ENCODE measurements at regions not wholly inside any gene's neighbourhood (a gene's known extent, or its start where the extent isn't known, plus 50 kb on each side); places are given as distances from the start of the nearest gene placed in this dataset.

DNA sequence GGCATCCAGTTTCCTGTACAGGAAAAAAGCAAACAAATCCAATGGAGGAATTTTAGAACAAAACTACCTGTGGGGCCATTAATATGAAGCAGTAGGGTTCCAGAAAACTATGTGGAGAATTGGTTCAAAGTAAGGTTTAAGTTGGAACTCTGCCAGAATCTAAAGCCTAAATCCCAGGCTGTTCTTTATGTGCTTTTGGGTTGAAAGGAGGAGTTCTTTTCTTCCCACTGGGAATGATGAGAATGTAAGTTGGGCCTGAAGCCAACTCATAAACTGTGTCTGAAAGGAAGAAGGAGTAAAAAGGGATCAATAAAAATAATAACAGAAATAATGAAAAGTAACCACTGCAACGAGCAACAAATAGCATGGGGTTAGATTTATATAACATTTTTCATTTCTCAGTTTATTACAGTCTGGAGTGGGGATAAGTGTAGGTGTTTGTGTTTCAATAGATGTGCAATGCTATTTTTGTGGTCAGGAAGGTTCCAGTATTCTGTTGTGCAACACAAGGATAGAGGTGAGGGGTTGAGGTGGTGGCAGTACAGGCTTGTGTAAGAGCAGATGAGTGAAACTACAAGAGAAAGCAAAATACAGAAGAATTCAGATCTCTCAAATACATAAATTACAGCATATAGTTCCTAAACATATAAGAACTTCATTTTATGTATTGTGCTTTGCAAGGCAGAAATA lies 373.6 kb downstream of the EMP1 start:
- Histone ChIP-seq H3K9me3 (ENCODE audit: control insufficient read depth, low read depth, low read length) (no peaks in the 10 kb centered on the region), H3K4me3 (ENCODE audit: low read length) (no peak overlapping the region), H3K27me3 (ENCODE audit: control insufficient read depth, insufficient read depth, low read length) (no peaks in the 10 kb centered on the region), H3K4me1 (ENCODE audit: control insufficient read depth, insufficient read depth, low read length) (no peaks in the 10 kb centered on the region), H3K36me3 (ENCODE audit: control insufficient read depth, insufficient read depth, low read length) (no peaks in the 10 kb centered on the region), H3K27ac (ENCODE audit: low read length) (no peak overlapping the region)
- no peak for DNase-seq
- 85% methylated on average over 1 of the region's 1 CpG for WGBS (ENCODE audit: insufficient coverage, low lambda C conversion rate)

DNA sequence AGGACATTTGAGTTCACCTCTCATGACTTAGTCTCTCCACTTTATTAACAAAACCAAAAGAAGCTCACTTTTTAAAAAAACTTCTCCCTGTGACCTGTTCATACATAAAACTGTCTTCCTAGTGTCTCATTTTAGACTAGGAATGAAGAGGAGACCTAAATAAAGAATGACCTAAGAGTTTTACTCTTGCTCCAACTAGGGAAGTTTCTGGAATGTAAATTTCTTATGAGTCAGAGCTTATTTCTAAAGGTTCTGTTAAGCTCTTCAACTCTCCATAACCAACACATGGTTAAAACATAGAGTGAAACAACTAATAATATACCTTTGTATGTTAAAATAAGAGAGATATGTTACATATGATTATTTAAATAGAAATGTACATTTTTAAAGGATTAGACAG lies 369.8 kb downstream of the EMP1 start:
- peaks cover 5% of the 10 kb centered on the region for H3K9me3 ChIP-seq (ENCODE audit: control insufficient read depth, low read depth, low read length)
- H3K27me3 ChIP-seq (ENCODE audit: control insufficient read depth, insufficient read depth, low read length): no peaks in the 10 kb centered on the region
- H3K27ac ChIP-seq (ENCODE audit: low read length): no peak overlapping the region
- H3K4me1 ChIP-seq (ENCODE audit: control insufficient read depth, insufficient read depth, low read length): no peaks in the 10 kb centered on the region
- H3K4me3 ChIP-seq (ENCODE audit: low read length): no peak overlapping the region
- H3K36me3 ChIP-seq (ENCODE audit: control insufficient read depth, insufficient read depth, low read length): no peaks in the 10 kb centered on the region
- no peak for DNase-seq

DNA sequence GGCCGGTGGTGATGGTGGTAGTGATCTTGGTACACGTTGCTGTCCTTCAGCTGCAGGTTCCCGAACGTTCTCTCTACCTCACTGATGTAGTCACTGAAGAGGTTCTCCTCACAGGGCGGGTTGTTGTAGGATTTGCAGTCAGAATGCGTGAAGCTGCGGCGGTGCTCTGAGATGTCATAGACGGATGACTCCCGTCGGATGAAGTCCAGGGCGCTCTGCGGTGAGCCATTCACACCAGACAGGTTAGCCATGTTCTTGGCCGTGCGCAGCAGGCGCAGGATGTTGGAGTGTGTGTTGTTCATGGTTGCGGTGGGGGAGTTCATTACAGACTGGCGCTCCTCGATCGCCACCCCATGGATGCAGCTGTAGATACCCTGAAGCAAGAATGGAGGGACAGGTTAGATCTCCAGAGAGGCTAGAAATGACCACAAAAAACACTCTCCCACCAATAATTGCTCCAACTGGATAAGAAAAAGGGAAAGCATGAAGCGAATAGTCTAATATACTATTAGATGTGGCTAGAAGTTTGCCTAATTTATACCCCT lies 367.8 kb downstream of the EMP1 start:
- Histone ChIP-seq H3K36me3 (ENCODE audit: control insufficient read depth, insufficient read depth, low read length) (no peaks in the 10 kb centered on the region), H3K4me1 (ENCODE audit: control insufficient read depth, insufficient read depth, low read length) (no peaks in the 10 kb centered on the region), H3K27me3 (ENCODE audit: control insufficient read depth, insufficient read depth, low read length) (peaks cover 1% of the 10 kb centered on the region), H3K27ac (ENCODE audit: low read length) (no peak overlapping the region), H3K4me3 (ENCODE audit: low read length) (no peak overlapping the region), H3K9me3 (ENCODE audit: control insufficient read depth, low read depth, low read length) (peaks cover 5% of the 10 kb centered on the region)
- no peak for DNase-seq
- no CpG with 5 or more reads among the region's 21 CpGs for WGBS (ENCODE audit: insufficient coverage, low lambda C conversion rate)

DNA sequence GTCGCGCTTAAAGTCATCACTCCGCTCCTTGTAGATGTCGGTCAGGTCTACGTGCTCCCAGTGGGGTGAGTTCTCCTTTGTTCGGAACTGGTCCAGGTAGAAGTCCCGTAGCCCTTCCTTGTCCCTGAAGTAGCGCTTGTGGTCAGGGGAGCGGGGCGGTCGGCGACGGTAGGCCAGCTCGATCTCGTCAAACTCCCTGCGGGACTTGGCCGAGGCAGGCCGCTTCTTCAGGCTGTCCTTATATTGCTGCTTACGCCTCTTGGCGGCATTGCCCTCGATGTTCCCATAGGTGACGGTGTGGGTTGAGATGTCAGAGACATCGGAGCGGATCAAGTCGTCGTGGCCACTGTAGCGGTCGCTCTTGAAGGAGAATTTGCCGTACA lies 367.2 kb downstream of the EMP1 start:
- no CpG with 5 or more reads among the region's 29 CpGs for WGBS (ENCODE audit: insufficient coverage, low lambda C conversion rate)
- H3K27me3 ChIP-seq (ENCODE audit: control insufficient read depth, insufficient read depth, low read length): peaks cover 2% of the 10 kb centered on the region
- no peak overlapping the region for H3K27ac ChIP-seq (ENCODE audit: low read length)
- no peaks in the 10 kb centered on the region for H3K36me3 ChIP-seq (ENCODE audit: control insufficient read depth, insufficient read depth, low read length)
- no peak overlapping the region for H3K4me3 ChIP-seq (ENCODE audit: low read length)
- no peaks in the 10 kb centered on the region for H3K4me1 ChIP-seq (ENCODE audit: control insufficient read depth, insufficient read depth, low read length)
- peaks cover 5% of the 10 kb centered on the region for H3K9me3 ChIP-seq (ENCODE audit: control insufficient read depth, low read depth, low read length)
- no peak for DNase-seq

DNA sequence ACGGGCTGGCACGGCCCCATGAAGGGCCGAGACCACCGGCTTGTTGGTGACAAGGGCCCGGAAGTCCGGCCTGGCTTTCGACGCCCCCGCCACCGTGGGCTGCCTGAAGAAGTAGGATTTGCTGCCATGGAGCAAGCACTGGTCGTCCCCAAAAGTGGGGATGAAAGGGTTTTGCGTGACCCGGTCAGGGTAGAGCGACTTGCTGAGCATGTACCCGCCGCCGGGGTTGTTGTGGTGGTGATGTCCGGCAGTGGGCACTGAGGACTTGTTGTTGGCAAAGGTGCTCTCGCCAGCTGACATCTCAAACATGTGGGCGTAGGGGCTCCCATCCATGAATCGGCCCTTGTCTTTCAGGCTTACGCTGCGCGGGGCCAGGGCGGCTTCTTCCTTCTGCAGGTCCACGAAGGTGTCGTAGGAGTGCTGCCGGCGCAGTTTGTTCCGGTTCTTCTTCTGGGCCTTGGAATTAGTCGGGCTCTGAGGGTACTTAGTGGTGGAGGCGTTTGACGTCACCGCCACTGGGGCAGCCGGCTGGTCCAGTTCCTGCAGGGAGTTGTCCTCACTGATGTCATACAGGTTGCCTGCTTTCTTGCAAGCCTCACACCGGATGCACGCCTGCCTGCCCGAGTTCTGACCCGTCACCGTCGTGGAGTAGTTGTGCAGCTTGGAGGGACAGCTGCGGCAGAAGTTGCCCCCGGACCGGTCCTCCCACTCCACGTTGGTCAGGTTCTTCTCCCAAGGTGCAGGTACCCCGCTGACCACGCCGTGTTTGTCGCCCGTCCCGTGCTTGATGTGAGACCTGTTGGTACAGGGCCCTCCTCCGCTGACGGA lies 366.6 kb downstream of the EMP1 start:
- Histone ChIP-seq H3K36me3 (ENCODE audit: control insufficient read depth, insufficient read depth, low read length) (no peaks in the 10 kb centered on the region), H3K27ac (ENCODE audit: low read length) (no peak overlapping the region), H3K9me3 (ENCODE audit: control insufficient read depth, low read depth, low read length) (peaks cover 5% of the 10 kb centered on the region), H3K4me3 (ENCODE audit: low read length) (no peak overlapping the region), H3K27me3 (ENCODE audit: control insufficient read depth, insufficient read depth, low read length) (peaks cover 2% of the 10 kb centered on the region), H3K4me1 (ENCODE audit: control insufficient read depth, insufficient read depth, low read length) (no peaks in the 10 kb centered on the region)
- DNase-seq: no peak
- WGBS (ENCODE audit: insufficient coverage, low lambda C conversion rate): no CpG with 5 or more reads among the region's 53 CpGs

DNA sequence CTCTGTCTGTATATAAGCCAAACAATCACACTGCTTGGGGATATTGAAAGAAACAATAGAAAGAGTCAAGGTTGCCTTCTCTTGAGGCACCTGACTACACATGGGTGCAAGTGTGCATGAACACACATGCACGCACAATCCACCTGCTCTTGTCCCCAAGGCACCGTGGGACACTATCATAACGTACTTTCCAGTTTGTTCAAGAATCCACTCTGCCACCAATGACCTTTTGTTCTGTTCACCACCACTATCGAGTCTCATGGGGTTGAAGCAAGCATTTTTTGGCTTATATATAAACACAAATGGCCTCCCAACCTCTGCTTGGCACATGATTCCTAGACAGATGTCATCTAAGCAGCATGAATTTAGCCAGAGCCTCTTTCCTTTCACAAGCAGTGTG lies 365.4 kb downstream of the EMP1 start:
- Histone ChIP-seq H3K27me3 (ENCODE audit: control insufficient read depth, insufficient read depth, low read length) (peaks cover 2% of the 10 kb centered on the region), H3K4me3 (ENCODE audit: low read length) (no peak overlapping the region), H3K9me3 (ENCODE audit: control insufficient read depth, low read depth, low read length) (peaks cover 5% of the 10 kb centered on the region), H3K27ac (ENCODE audit: low read length) (no peak overlapping the region), H3K36me3 (ENCODE audit: control insufficient read depth, insufficient read depth, low read length) (no peaks in the 10 kb centered on the region), H3K4me1 (ENCODE audit: control insufficient read depth, insufficient read depth, low read length) (no peaks in the 10 kb centered on the region)
- WGBS (ENCODE audit: insufficient coverage, low lambda C conversion rate): no CpG with 5 or more reads among the region's 4 CpGs
- no peak for DNase-seq

DNA sequence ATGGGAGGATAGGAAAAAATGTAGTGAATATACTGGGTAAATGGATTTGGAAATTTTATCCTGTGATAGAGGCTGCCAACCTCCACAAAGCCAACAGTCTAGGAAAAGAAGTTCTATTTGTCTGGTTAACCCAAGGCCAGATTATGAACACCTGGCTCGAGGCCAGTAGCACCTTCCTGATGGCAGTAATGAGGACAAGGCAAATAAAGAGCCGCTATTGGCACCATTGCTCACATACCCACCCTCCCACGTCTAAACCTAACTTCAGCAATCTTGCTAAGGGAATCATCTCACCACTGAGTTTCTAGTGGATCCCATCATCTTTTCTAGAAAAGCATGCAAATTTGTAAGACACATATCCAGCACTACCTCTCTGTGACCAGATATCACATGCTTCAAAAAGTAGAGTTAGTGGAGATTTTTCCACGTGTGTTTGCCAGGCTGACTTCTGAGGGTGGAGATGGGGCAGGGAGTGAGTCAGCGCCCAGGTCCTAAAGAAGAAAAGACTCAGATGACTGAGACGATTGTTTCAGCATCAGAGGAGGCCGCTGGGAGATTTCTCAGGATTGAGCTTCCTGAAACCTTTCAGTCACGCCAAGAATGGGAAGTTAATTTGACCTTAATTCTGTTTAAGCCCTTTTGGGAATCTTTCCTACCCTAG lies 362.9 kb downstream of the EMP1 start:
- DNase-seq: no peak
- H3K27me3 ChIP-seq (ENCODE audit: control insufficient read depth, insufficient read depth, low read length): peaks cover 2% of the 10 kb centered on the region
- no peaks in the 10 kb centered on the region for H3K4me1 ChIP-seq (ENCODE audit: control insufficient read depth, insufficient read depth, low read length)
- no peak overlapping the region for H3K27ac ChIP-seq (ENCODE audit: low read length)
- H3K9me3 ChIP-seq (ENCODE audit: control insufficient read depth, low read depth, low read length): peaks cover 5% of the 10 kb centered on the region
- H3K36me3 ChIP-seq (ENCODE audit: control insufficient read depth, insufficient read depth, low read length): no peaks in the 10 kb centered on the region
- no peak overlapping the region for H3K4me3 ChIP-seq (ENCODE audit: low read length)
- 60% methylated on average over 1 of the region's 8 CpGs for WGBS (ENCODE audit: insufficient coverage, low lambda C conversion rate)

DNA sequence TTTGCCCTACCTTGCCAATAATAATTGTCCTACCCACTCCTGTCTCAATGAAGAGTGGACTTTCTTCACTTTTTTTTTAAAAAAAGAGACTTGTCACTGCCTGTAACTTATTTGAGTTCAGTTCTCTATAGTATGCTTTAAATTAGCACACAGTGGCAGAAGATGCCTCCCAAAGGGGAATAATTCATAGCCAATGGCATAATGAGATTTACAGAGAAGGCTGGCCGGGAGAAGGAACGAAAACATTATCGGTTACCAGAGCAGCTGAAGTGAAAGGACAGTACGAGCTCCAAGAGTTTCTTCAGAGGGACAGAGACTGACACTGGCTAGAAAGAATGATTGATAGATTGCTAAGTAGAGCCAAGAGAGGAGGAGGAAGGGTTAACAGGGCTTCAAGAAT lies 356.3 kb downstream of the EMP1 start:
- H3K4me3 ChIP-seq (ENCODE audit: low read length): no peak overlapping the region
- H3K4me1 ChIP-seq (ENCODE audit: control insufficient read depth, insufficient read depth, low read length): no peaks in the 10 kb centered on the region
- H3K27ac ChIP-seq (ENCODE audit: low read length): no peak overlapping the region
- no peaks in the 10 kb centered on the region for H3K36me3 ChIP-seq (ENCODE audit: control insufficient read depth, insufficient read depth, low read length)
- DNase-seq: no peak
- 33% methylated on average over 1 of the region's 4 CpGs for WGBS (ENCODE audit: insufficient coverage, low lambda C conversion rate)
- peaks cover 11% of the 10 kb centered on the region for H3K27me3 ChIP-seq (ENCODE audit: control insufficient read depth, insufficient read depth, low read length)
- no peaks in the 10 kb centered on the region for H3K9me3 ChIP-seq (ENCODE audit: control insufficient read depth, low read depth, low read length)

DNA sequence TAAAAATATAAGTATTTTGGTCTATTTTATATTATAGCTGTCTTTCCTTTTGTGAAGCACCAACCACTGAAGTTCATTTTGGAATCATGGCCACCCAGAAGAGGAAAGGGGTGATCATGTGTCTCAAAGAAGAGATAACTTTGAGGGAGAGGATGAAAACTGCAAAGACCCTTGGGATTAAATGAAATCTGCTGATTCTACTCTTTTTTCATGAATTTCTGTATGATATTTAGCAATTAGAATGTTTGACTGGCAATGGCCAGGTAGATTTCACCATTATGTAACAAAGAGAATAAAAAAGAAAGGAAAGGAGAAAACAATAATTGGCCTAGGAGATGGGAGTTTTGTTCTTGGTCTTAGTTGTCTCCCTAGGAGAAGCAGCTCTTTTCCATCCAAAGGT lies 350.8 kb downstream of the EMP1 start:
- Histone ChIP-seq H3K9me3 (ENCODE audit: control insufficient read depth, low read depth, low read length) (no peaks in the 10 kb centered on the region), H3K4me3 (ENCODE audit: low read length) (no peak overlapping the region), H3K4me1 (ENCODE audit: control insufficient read depth, insufficient read depth, low read length) (no peaks in the 10 kb centered on the region), H3K27ac (ENCODE audit: low read length) (no peak overlapping the region), H3K27me3 (ENCODE audit: control insufficient read depth, insufficient read depth, low read length) (peaks cover 5% of the 10 kb centered on the region), H3K36me3 (ENCODE audit: control insufficient read depth, insufficient read depth, low read length) (no peaks in the 10 kb centered on the region)
- no peak for DNase-seq

DNA sequence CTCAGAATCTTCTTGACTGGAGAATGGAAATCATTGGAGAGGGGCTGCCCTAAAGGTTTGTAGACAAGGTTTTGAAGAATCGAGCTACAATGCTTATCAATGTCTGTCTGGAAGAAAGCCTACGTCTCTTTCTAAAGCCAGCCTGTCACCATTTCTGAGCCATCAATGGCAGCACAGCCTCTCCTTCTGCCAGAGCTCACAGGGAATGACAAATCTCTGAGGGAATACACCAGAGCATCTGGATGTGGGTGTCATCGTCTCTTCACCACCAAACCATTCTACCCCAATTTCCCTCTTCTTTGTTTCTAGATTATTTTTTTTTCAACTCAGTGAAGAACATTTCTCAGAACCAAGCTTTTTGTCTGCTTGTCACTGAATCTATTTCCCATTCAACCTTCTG lies 349.7 kb downstream of the EMP1 start:
- Histone ChIP-seq H3K4me3 (ENCODE audit: low read length) (no peak overlapping the region), H3K27me3 (ENCODE audit: control insufficient read depth, insufficient read depth, low read length) (peaks cover 2% of the 10 kb centered on the region), H3K4me1 (ENCODE audit: control insufficient read depth, insufficient read depth, low read length) (no peaks in the 10 kb centered on the region), H3K36me3 (ENCODE audit: control insufficient read depth, insufficient read depth, low read length) (no peaks in the 10 kb centered on the region), H3K27ac (ENCODE audit: low read length) (no peak overlapping the region), H3K9me3 (ENCODE audit: control insufficient read depth, low read depth, low read length) (no peaks in the 10 kb centered on the region)
- WGBS (ENCODE audit: insufficient coverage, low lambda C conversion rate): 100% methylated on average over 1 of the region's 3 CpGs
- no peak for DNase-seq

Data from large intestine (tissue), 3 donors.